GM12873 (cell line): ENCODE measurements at regions not wholly inside any gene's neighbourhood (a gene's known extent, or its start where the extent isn't known, plus 50 kb on each side); places are given as distances from the start of the nearest gene placed in this dataset.

Experiments
- CTCF ChIP-seq: IDR thresholded peaks from 2 replicates; pipeline ENCODE4 v1.5.1; 2012; ENCODE audit warnings: low read depth, mild to moderate bottlenecking, moderate library complexity, low read length, control low read depth; ENCODE audit not compliant: insufficient read depth; ENCODE audit errors: missing control alignments

GRCh38 chr3:15958692-15959433 is 161.1 kb upstream of the ANKRD28 start:
- no peak for TF ChIP-seq CTCF

DNA sequence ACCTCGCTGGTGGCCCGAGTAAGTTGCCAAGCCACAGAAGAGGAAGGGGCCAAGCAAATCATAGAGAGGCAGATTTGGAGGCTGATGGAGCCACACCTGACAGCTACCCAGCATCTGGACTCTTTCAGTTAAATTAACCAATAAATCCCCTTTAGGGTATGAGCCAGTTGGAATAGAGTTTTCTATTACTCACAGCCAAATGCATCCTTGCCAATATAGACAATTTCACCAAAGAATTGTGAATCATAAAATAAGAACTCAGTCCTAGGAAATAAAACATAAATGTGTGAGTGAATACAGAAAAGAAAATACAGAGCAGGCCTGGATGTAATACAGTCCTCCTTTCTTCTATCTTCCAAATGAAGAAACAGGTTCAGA is 161.6 kb upstream of the ANKRD28 start:
- no peak for TF ChIP-seq CTCF

GRCh38 chr3:15964605-15965442 is 167.0 kb upstream of the ANKRD28 start:
- no peak for TF ChIP-seq CTCF

GRCh38 chr3:15967577-15967976 is 169.8 kb upstream of the ANKRD28 start:
- no peak for TF ChIP-seq CTCF

GRCh38 chr3:15969874-15970640 is 172.3 kb upstream of the ANKRD28 start:
- no peak for TF ChIP-seq CTCF

GRCh38 chr3:15973414-15973813 is 175.6 kb upstream of the ANKRD28 start:
- no peak for TF ChIP-seq CTCF

DNA sequence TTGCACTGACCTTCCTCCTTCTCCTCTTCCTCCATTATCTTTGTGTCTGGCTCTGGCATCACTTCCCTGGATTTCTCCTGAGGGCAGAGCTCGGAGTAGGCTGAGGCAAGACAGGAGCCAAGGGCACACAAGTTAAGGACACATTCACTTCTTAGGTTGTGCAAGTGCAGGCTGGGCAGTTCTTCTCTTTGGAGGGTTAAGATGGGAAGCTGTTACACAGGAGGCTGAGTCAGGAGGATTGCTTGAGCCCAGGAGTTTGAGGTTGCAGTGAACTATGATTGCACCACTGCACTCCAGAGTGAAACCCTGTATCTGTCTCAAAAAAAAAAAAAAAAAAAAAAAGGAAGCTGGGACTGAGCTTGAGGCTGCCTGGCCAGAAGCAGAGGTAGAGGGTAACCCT is 176.2 kb upstream of the ANKRD28 start:
- TF ChIP-seq CTCF = no peak
